Panc1 (cell line): ENCODE measurements at regions not wholly inside any gene's neighbourhood (a gene's known extent, or its start where the extent isn't known, plus 50 kb on each side); places are given as distances from the start of the nearest gene placed in this dataset.

Experiments used
- ATAC-seq: fragments of 200-7000 bp; cut with Tn5 transposase; 2 replicates; pipeline ENCODE4 v1.9.1; 2020; ENCODE audit warnings: mild to moderate bottlenecking, moderate library complexity
- BruUV-seq: library from RNA; stranded (reverse); fragments of 400-500 nt; replicated peaks from 2 replicates; lab custom pipeline; 2021; lab: Mats Ljungman, UMichigan
- CTCF ChIA-PET: fragments of 300-600 bp; sonication (Branson Sonifier 250); formaldehyde crosslinking; loops from one replicate; lab custom pipeline; 2022; ENCODE audit warnings: antibody characterized with exemption; lab: Charles Lee
- POLR2A ChIA-PET: fragments of 300-600 bp; sonication (Branson Sonifier 250); formaldehyde crosslinking; loops from one replicate; lab custom pipeline; 2022; ENCODE audit warnings: antibody characterized with exemption; lab: Charles Lee
- DNase-seq: peaks from one replicate; pipeline ENCODE4 v3.0.0-alpha.2; 2010; ENCODE audit warnings: low read depth, low spot score
- H3K27ac ChIP-seq: 2 replicates; pipeline ENCODE4 v1.5.1; 2011; ENCODE audit warnings: mild to moderate bottlenecking, low read length, inconsistent platforms
- H3K27me3 ChIP-seq: fragments of 200-500 bp; sonication (Bioruptor generic); 2 replicates; pipeline ENCODE4 v1.6.0; 2014; ENCODE audit warnings: low read length, inconsistent platforms; ENCODE audit not compliant: control insufficient read depth, insufficient read depth
- H3K36me3 ChIP-seq: fragments of 200-500 bp; sonication (Bioruptor generic); 2 replicates; pipeline ENCODE4 v1.5.1; 2014; ENCODE audit warnings: inconsistent platforms, mild to moderate bottlenecking, low read length, moderate library complexity; ENCODE audit not compliant: control insufficient read depth, insufficient read depth
- H3K4me1 ChIP-seq: 2 replicates; pipeline ENCODE4 v1.5.1; 2011; ENCODE audit warnings: inconsistent platforms, mild to moderate bottlenecking, low read length, moderate library complexity; ENCODE audit not compliant: control insufficient read depth, insufficient read depth
- H3K4me3 ChIP-seq, 2 experiments: 2 replicates each; pipeline ENCODE4 v1.5.1; 2011 to 2012; ENCODE audit warnings: low read depth in 2 of 2, low read length in 2 of 2, mild to moderate bottlenecking in 2 of 2, inconsistent platforms in 1 of 2, moderate library complexity in 1 of 2
- H3K9me3 ChIP-seq: fragments of 200-500 bp; sonication (Bioruptor generic); 2 replicates; pipeline ENCODE4 v1.5.1; 2014; ENCODE audit warnings: low read depth, mild to moderate bottlenecking, inconsistent platforms, low read length, moderate library complexity; ENCODE audit not compliant: control insufficient read depth, insufficient read depth
- POLR2AphosphoS5 ChIP-seq: IDR thresholded peaks from 2 replicates; pipeline ENCODE4 v1.6.1; 2012; ENCODE audit warnings: mild to moderate bottlenecking, low read depth, low read length, moderate library complexity
- SIN3A ChIP-seq: IDR thresholded peaks from 2 replicates; pipeline ENCODE4 v1.6.1; 2012; ENCODE audit warnings: low read depth, mild to moderate bottlenecking, low read length, moderate library complexity, borderline replicate concordance; ENCODE audit not compliant: insufficient read depth
- TCF7L2 ChIP-seq: IDR thresholded peaks from 2 replicates; pipeline ENCODE4 v1.6.1; 2011; ENCODE audit warnings: mild to moderate bottlenecking, low read depth, low read length, inconsistent platforms
- in situ Hi-C: cut with HindIII; loops from 2 replicates; pipeline ENCODE4 v1.10.0; 2016; ENCODE audit warnings: low sequenced_read_pairs, low pct_unique_long_range_greater_than_20kb
- intact Hi-C: fragments of 100-400 bp; cut with micrococcal nuclease; formaldehyde crosslinking; loops from one replicate; pipeline ENCODE4 v1.10.0; 2022; ENCODE audit not compliant: unreplicated experiment
- TF ChIP-seq, protein P1 (sequence below), 2 experiments: IDR thresholded peaks; 2 replicates each; pipeline ENCODE4 v1.6.1; 2011 to 2012; ENCODE audit warnings: low read depth in 2 of 2, control low read depth in 1 of 2, low read length in 1 of 2, mild to moderate bottlenecking in 1 of 2, moderate library complexity in 1 of 2; ENCODE audit not compliant: insufficient read depth in 1 of 2
- TF ChIP-seq, protein P2 (sequence below): fragments of 450-650 bp; IDR thresholded peaks from 2 replicates; pipeline ENCODE4 v1.5.1; 2017; ENCODE audit warnings: mild to moderate bottlenecking

DNA sequence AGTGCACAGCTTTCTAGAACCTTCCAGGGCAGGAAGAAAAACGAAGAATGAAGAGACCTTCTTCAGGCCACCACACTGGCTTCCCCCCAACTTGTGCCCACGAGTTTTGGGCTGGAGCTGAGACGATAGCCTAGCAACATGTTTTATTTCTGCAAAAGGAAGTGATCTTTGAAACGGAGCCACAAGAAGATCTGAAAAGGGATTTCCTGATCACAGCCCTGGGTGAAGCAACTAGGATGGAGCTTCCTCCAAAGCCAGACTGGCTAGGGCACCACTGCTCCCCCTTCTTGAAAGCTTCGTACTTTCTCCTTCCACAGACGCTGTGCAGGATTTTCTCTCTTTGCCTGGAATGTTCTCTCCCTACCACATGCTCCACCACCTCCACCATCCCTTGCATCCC lies 418.3 kb downstream of the MED13L start:
- POLR2A ChIA-PET: no interaction called here
- Histone ChIP-seq H3K27me3 (peaks cover 15% of the 10 kb centered on the region), H3K4me1 (no peaks in the 10 kb centered on the region), H3K9me3 (no peaks in the 10 kb centered on the region), H3K36me3 (no peaks in the 10 kb centered on the region), H3K27ac (no peak overlapping the region), H3K4me3 (no peak overlapping the region)
- no peak for DNase-seq
- intact Hi-C loops (no loop called here), in situ Hi-C loops (no loop called here)
- no TSS peak for BruUV-seq
- CTCF ChIA-PET: no interaction called here
- no peak for ATAC-seq
- TF ChIP-seq, protein P1, sequence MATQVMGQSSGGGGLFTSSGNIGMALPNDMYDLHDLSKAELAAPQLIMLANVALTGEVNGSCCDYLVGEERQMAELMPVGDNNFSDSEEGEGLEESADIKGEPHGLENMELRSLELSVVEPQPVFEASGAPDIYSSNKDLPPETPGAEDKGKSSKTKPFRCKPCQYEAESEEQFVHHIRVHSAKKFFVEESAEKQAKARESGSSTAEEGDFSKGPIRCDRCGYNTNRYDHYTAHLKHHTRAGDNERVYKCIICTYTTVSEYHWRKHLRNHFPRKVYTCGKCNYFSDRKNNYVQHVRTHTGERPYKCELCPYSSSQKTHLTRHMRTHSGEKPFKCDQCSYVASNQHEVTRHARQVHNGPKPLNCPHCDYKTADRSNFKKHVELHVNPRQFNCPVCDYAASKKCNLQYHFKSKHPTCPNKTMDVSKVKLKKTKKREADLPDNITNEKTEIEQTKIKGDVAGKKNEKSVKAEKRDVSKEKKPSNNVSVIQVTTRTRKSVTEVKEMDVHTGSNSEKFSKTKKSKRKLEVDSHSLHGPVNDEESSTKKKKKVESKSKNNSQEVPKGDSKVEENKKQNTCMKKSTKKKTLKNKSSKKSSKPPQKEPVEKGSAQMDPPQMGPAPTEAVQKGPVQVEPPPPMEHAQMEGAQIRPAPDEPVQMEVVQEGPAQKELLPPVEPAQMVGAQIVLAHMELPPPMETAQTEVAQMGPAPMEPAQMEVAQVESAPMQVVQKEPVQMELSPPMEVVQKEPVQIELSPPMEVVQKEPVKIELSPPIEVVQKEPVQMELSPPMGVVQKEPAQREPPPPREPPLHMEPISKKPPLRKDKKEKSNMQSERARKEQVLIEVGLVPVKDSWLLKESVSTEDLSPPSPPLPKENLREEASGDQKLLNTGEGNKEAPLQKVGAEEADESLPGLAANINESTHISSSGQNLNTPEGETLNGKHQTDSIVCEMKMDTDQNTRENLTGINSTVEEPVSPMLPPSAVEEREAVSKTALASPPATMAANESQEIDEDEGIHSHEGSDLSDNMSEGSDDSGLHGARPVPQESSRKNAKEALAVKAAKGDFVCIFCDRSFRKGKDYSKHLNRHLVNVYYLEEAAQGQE (IDR thresholded peaks at IDR 0.05; ENCODE audit: insufficient read depth in 1 of 2, low read depth in 2 of 2, low read length in 1 of 2): no peak
- TF ChIP-seq POLR2AphosphoS5 (no peak), SIN3A (no peak), TCF7L2 (no peak)
- TF ChIP-seq, protein P2, sequence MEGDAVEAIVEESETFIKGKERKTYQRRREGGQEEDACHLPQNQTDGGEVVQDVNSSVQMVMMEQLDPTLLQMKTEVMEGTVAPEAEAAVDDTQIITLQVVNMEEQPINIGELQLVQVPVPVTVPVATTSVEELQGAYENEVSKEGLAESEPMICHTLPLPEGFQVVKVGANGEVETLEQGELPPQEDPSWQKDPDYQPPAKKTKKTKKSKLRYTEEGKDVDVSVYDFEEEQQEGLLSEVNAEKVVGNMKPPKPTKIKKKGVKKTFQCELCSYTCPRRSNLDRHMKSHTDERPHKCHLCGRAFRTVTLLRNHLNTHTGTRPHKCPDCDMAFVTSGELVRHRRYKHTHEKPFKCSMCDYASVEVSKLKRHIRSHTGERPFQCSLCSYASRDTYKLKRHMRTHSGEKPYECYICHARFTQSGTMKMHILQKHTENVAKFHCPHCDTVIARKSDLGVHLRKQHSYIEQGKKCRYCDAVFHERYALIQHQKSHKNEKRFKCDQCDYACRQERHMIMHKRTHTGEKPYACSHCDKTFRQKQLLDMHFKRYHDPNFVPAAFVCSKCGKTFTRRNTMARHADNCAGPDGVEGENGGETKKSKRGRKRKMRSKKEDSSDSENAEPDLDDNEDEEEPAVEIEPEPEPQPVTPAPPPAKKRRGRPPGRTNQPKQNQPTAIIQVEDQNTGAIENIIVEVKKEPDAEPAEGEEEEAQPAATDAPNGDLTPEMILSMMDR: no peak

DNA sequence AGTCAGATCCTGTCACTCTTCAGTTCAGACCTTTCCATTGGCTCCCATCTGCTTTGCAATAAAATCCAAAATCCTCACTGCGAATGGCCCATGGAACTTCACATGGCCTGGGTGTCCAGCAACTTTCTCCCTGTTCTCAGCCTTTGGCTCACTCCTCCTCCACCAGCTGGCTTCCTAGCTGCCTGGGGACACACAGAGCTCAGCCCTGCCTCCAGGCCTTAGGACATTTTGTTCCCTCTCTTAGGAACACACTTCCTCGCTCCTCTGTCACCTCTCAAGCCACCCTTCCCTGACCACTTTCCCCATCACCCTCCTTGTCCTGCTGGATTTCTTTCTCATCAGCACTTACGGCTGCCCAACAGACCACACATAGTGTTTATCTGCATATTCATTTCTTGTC lies 419.6 kb downstream of the MED13L start:
- H3K4me1 ChIP-seq: no peaks in the 10 kb centered on the region
- H3K27ac ChIP-seq: no peak overlapping the region
- no peaks in the 10 kb centered on the region for H3K9me3 ChIP-seq
- intact Hi-C loops (no loop called here), in situ Hi-C loops (no loop called here)
- CTCF ChIA-PET: interaction anchor here (1.0 kb wide), 1 partner anchor 851 kb away, joined by 6 read pairs; no protein-coding TSS in a partner anchor
- no TSS peak for BruUV-seq
- DNase-seq (no peak), ATAC-seq (no peak)
- POLR2A ChIA-PET: no interaction called here
- no peaks in the 10 kb centered on the region for H3K36me3 ChIP-seq
- no peak overlapping the region for H3K4me3 ChIP-seq
- peaks cover 13% of the 10 kb centered on the region for H3K27me3 ChIP-seq
- TF ChIP-seq, protein P1 (IDR thresholded peaks at IDR 0.05; ENCODE audit: insufficient read depth in 1 of 2, low read depth in 2 of 2, low read length in 1 of 2): no peak
- TF ChIP-seq POLR2AphosphoS5 (no peak), TCF7L2 (no peak), SIN3A (no peak)
- TF ChIP-seq, protein P2: no peak
